ENCODE measurements at regions not wholly inside any gene's neighbourhood (a gene's known extent, or its start where the extent isn't known, plus 50 kb on each side); places are given as distances from the start of the nearest gene placed in this dataset.

DNA sequence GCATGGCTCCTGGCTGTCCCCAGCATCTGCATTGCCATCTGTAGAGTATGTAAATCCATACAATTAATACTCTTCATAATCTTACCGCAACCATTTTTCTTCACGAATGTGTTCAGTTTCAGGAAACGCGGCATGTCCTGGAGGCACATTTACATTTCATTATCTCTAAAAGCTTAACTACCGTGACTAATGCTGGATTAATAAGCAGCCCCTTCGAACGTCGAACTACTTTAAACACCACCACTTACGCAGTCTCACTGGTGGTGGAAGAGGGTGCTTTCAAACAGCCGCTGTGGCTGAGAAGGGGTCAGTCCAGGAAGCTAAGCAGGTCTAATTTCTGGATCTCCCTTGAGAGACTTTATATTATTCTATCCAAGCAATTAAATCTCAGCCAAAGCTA is 85.6 kb downstream of the C5orf15 start:
- no peaks in the 10 kb centered on the region for H4K20me1 ChIP-seq (ENCODE audit: control insufficient read depth, insufficient read depth)
- intact Hi-C loops (cut with micrococcal nuclease; ENCODE audit: unreplicated experiment): no loop called here
- no peaks in the 10 kb centered on the region for H3K36me3 ChIP-seq (ENCODE audit: control insufficient read depth in 2 of 2, insufficient read depth in 2 of 2, low read length in 1 of 2)
- RAD21 ChIA-PET (ENCODE audit: unreplicated experiment): interaction anchor here (0.7 kb wide), 1 partner anchor 57 kb away, joined by 3 read pairs; no protein-coding TSS in a partner anchor
- no peak overlapping the region for H3K9ac ChIP-seq (ENCODE audit: control insufficient read depth, insufficient read depth, low read length)
- H3K27me3 ChIP-seq (replicated peaks in 1 of 2; ENCODE audit: control insufficient read depth in 2 of 2, insufficient read depth in 2 of 2, low read length in 1 of 2): peaks cover 0 to 2% of the 10 kb centered on the region in 2 experiments; a peak in 1 of 4 replicates
- H3K79me2 ChIP-seq (ENCODE audit: control insufficient read depth, insufficient read depth, low read length): no peaks in the 10 kb centered on the region
- ATAC-seq (no peak), FAIRE-seq (no peak), DNase-seq (ENCODE audit: low read depth, low spot score) (no peak)
- in situ Hi-C loops (cut with MboI): no loop called here
- H3K4me1 ChIP-seq (ENCODE audit: control insufficient read depth, insufficient read depth, low read length): no peaks in the 10 kb centered on the region
- H3K9me3 ChIP-seq (replicated peaks; ENCODE audit: control insufficient read depth, insufficient read depth, low read length): no peaks in the 10 kb centered on the region
- no peak overlapping the region for H3K4me3 ChIP-seq
- SMC1A ChIA-PET (ENCODE audit: uncharacterized antibody, unreplicated experiment): interaction anchor here (0.9 to 1.4 kb wide), 2 partner anchors 8 to 16 kb away, joined by 3 to 4 read pairs; no protein-coding TSS in a partner anchor
- H3K27ac ChIP-seq (ENCODE audit: control insufficient read depth, insufficient read depth): no peak overlapping the region
- H3K4me2 ChIP-seq (ENCODE audit: control insufficient read depth, insufficient read depth): no peak overlapping the region
- no TSS peak for BruUV-seq (replicated peaks)
- no peak overlapping the region for H2AFZ ChIP-seq (ENCODE audit: control insufficient read depth, low read depth, low read length)
- WGBS (ENCODE audit: insufficient coverage, insufficient replicate concordance, low lambda C conversion rate, missing lambda C conversion rate): 69% methylated on average over 10 of the region's 10 CpGs
- no peak for TF ChIP-seq IRF4 (IDR thresholded peaks at IDR 0.05; ENCODE audit: low read depth, low read length)
- no peak for TF ChIP-seq SMAD1 (IDR thresholded peaks at IDR 0.05; ENCODE audit: low read depth, partially characterized antibody)
- no peak for TF ChIP-seq ASH2L (IDR thresholded peaks at IDR 0.05; ENCODE audit: borderline replicate concordance, low read depth)
- TF ChIP-seq, protein P1, sequence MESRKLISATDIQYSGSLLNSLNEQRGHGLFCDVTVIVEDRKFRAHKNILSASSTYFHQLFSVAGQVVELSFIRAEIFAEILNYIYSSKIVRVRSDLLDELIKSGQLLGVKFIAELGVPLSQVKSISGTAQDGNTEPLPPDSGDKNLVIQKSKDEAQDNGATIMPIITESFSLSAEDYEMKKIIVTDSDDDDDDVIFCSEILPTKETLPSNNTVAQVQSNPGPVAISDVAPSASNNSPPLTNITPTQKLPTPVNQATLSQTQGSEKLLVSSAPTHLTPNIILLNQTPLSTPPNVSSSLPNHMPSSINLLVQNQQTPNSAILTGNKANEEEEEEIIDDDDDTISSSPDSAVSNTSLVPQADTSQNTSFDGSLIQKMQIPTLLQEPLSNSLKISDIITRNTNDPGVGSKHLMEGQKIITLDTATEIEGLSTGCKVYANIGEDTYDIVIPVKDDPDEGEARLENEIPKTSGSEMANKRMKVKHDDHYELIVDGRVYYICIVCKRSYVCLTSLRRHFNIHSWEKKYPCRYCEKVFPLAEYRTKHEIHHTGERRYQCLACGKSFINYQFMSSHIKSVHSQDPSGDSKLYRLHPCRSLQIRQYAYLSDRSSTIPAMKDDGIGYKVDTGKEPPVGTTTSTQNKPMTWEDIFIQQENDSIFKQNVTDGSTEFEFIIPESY (IDR thresholded peaks at IDR 0.05): no peak
- TF ChIP-seq SREBF1 (IDR thresholded peaks at IDR 0.05; ENCODE audit: low read length): no peak
- TF ChIP-seq SIN3A (IDR thresholded peaks at IDR 0.05; ENCODE audit: low read depth, low read length): no peak
- no peak for TF ChIP-seq DPF2 (IDR thresholded peaks at IDR 0.05)
- no peak for TF ChIP-seq SP1 (IDR thresholded peaks at IDR 0.05; ENCODE audit: low read depth, low read length)
- no peak for TF ChIP-seq PRDM15 (CRISPR knock-in tag; IDR thresholded peaks at IDR 0.05)
- no peak for TF ChIP-seq CBFB (IDR thresholded peaks at IDR 0.05; ENCODE audit: low read depth)
- no peak for TF ChIP-seq ZNF217 (IDR thresholded peaks at IDR 0.05)
- POLR2A ChIA-PET: no interaction called here
- CTCF ChIA-PET: interaction anchor here (1.0 to 7.1 kb wide), 2 partner anchors 10 to 13 kb away, joined by 5 to 41 read pairs; no protein-coding TSS in a partner anchor
